Epidermal melanocyte (primary cell): ENCODE measurements at regions not wholly inside any gene's neighbourhood (a gene's known extent, or its start where the extent isn't known, plus 50 kb on each side); places are given as distances from the start of the nearest gene placed in this dataset.
A peak's percentile ranks its signal among the peaks of the same experiment; 100 is the strongest.
"Not testable (repeated sequence)": the region's sequence is repeated elsewhere in the genome, so short reads cannot be mapped to it uniquely, and the experiment has no call there.

ENCODE experiments used
- DNase-seq: peaks from one replicate; pipeline ENCODE4 v3.0.0; 2011; ENCODE audit warnings: low spot score; ENCODE audit not compliant: insufficient read length

- DNase-seq: no peak
Measured at GRCh38 chr7:131861620-131862346, 305.4 kb upstream of the PODXL start.

DNA sequence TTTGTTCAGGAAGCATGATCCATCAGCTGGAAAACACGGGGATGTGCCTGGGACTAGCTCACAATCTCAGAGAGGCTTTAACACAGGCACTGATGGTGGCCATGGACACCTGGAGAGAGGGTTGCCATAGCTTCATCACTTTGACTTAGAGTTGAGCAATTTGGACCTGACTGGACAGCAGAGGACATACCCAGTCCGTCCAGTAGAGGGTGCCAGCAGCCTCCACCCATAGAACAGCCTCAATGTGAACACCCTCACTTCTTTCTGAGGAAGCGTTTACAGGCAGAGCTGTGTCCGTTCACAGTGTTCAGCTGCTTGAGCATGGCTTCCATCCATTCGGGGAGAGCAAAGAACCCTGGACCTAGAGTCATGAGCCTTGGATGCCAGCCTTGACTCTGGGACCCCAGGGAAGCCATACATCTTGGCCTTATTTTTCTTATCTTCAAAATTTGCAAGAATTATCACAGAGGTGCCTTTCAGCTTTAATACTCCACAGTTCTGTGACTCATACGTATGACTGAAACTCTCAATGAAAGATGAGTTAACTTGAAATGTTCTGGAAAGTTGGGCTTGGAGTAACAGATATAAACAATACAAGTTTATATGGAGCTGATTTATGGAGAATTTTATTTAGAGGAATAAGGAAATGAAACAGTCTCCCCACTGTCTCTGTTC lies 302.9 kb upstream of the PODXL start:
- peak; percentile 36 for DNase-seq

GRCh38 chr7:131858611-131859010 lies 302.2 kb upstream of the PODXL start:
- DNase-seq: no peak

GRCh38 chr7:131849472-131849871 lies 293.0 kb upstream of the PODXL start:
- no peak for DNase-seq

DNA sequence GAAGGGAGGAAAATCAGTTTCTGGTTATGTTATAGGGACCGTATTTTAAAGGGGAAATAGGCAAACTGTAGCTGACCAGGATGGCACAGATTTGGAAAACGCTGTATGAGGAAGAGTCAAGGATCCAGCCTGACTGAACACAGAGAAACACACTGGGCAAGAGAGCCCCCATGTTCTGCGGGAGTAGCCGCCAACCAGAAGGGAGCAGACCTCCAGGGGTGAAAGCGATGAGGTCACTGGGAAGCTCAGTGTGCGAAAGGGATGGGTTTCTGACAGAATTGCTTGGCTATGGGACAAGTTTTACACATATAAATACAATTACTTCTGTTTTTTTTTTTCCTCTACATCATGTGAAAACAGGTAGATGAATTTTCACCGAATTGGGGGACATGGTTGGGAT lies 291.6 kb upstream of the PODXL start:
- DNase-seq: no peak

GRCh38 chr7:131845573-131846314 lies 289.3 kb upstream of the PODXL start:
- no peak for DNase-seq

DNA sequence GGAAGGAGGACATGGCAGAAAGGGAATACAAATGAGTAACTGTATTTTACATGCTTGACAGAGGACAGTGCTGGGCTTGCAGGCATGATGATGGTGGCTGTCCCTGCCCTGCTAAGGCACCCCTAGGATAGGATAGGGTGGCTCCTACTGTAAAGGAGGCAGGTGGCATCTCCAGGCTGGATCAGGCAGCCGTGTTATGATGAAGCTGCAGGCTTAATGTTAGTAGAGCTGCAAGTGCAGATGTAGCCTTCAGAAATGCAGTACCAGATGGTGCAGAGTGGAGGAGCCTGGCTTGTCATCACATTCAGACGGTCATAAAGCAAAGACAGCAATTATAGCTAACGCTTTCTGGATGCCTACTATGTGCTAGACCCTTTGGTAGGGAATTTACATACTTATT lies 287.9 kb upstream of the PODXL start:
- DNase-seq: no peak

- no peak for DNase-seq
Measured at GRCh38 chr7:131843898-131844331, 287.5 kb upstream of the PODXL start.

- DNase-seq: no peak
Measured at GRCh38 chr7:131839967-131840690, 283.7 kb upstream of the PODXL start.

- no peak for DNase-seq
Measured at GRCh38 chr7:131836733-131837132, 280.3 kb upstream of the PODXL start.

GRCh38 chr7:131835141-131835540 lies 278.7 kb upstream of the PODXL start:
- no peak for DNase-seq

GRCh38 chr7:131830681-131831080 lies 274.3 kb upstream of the PODXL start:
- DNase-seq: no peak

GRCh38 chr7:131829947-131830558 lies 273.6 kb upstream of the PODXL start:
- DNase-seq: no peak

DNA sequence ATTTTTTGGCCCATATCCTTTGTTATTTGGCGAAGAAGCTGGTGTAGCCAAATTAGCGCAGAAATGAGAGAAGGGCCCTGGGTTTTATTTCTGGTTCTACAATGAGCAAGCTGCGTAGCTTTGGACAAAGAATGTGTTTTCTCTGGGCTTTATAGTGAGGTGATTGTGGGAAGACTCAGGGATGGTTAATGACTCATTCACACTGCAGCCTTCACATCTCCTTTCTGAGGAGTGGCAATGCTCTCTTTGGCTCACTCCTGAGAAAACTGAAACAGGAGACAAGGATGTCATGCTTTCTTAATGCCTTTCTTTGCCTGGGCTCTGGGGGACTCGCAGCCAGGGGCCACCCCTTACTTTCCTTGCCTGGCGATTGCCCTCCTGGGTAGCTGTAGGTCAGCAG lies 271.0 kb upstream of the PODXL start:
- no peak for DNase-seq

DNA sequence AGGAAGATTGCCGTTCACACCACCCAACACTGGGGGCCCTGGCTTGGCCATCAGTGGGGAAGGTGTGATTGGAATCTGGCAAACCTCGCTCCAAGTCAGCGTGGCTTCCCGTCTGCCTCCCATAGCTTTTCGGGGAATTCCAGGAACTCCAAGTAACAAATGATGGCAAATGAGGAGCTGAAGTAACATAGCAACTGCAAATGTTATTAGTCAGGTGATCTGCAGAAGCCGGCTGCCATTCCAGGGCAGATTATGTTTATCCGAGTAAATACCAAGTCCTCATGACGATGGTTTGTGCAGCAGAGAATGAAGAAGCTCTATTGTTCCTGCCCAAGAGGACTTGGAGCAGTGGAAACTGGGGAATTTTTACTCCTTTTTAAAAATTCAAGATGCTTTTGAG lies 270.5 kb upstream of the PODXL start:
- no peak for DNase-seq

DNA sequence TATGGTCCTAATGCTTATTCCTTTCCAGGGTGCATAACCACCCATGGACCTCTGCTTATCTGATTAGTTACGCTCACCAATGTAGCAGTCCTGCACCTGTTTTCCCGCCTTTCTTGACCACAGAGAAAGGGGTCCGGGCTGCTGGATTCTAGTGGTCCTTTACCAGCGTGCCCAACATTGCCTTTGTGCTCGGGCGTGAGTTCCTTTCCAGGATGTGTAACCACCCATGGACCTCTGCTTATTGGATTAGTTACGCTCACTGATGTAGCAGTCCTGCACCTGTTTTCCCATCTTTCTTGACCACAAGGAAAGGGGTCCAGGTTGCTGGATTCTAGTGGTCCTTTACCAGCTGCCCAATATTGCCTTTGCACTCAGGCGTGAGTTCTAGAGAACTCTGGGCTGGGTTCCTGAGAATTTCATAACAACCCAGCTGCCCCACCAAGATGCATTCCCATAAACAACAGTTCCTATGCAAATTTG lies 267.6 kb upstream of the PODXL start:
- not testable (repeated sequence) for DNase-seq

GRCh38 chr7:131819891-131820290 lies 263.5 kb upstream of the PODXL start:
- DNase-seq: no peak

GRCh38 chr7:131816391-131817007 lies 260.1 kb upstream of the PODXL start:
- DNase-seq: no peak

- no peak for DNase-seq
Measured at GRCh38 chr7:131808736-131809135, 252.3 kb upstream of the PODXL start.

DNA sequence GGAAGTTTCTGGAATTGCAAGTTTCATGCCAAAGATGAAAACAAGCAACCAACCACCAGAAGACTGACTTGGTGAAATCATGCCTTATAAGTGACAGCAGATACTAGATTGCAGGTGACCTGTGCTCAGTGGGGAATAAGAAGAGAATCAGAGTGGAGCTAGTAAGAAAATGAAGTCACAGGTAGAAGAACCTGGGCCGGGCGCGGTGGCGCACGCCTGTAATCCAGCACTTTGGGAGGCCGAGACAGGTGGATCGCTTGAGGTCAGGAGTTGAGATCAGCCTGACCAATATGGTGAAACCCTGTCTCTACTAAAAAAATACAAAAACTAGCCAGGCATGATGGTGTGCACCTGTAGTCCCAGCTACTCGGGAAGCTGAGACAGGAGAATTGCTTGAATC lies 251.7 kb upstream of the PODXL start:
- DNase-seq: not testable (repeated sequence)

- DNase-seq: no peak
Measured at GRCh38 chr7:131803816-131804215, 247.4 kb upstream of the PODXL start.
